ENCODE measurements at regions not wholly inside any gene's neighbourhood (a gene's known extent, or its start where the extent isn't known, plus 50 kb on each side); places are given as distances from the start of the nearest gene placed in this dataset.
"Not testable (repeated sequence)": the region's sequence is repeated elsewhere in the genome, so short reads cannot be mapped to it uniquely, and the experiment has no call there.

DNA sequence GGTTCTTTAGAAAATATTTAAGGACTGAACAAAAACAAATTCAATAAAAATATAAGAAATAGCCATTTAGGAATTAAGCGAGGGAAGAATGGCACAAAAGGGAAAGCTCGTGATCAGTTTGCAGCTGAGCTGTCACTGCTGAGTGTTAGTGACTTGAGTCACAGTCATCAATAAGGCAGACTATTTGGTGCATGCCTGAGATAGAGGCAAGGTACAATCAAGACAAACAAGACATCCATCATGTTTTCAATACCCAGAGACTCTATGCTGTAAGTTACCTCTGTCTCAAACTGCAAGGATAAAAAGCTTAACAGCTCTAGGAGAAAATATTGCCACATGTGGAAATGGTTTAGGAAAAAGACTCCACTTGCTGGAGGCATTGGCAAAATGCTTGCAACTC is 426.4 kb upstream of the TYRP1 start:
- DNase-seq (no peak), ATAC-seq (no peak)
- Mint-ChIP-seq H3K27ac (no peak overlapping the region), H3K9me3 (peaks cover 22 to 25% of the 10 kb centered on the region in 2 donors), H3K4me3 (no peak overlapping the region), H3K27me3 (no peaks in the 10 kb centered on the region), H3K4me1 (no peaks in the 10 kb centered on the region)

DNA sequence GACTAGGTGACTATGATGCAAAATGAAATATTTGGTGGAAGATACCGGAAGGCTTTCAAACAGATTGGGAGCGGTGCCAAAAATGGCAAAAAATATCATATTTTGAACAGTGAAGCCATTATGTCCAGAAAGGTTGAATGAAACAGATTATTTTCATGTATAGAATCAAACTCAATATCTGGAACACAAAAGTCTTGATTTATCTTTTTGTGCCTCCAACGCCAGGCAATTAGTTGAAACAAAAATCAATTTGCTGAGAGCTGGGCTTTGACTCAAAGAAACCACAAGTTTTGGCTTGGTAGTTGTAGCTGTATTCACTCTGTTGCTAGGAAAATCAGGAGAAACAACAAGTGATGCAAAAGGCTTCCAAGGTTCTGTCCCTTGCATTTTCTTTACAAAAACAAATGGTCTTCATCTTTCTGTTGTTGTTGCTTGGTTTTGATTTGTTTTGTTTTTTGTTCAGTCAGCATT is 421.7 kb upstream of the TYRP1 start:
- peaks cover 22 to 31% of the 10 kb centered on the region in 2 donors for H3K9me3 Mint-ChIP-seq

DNA sequence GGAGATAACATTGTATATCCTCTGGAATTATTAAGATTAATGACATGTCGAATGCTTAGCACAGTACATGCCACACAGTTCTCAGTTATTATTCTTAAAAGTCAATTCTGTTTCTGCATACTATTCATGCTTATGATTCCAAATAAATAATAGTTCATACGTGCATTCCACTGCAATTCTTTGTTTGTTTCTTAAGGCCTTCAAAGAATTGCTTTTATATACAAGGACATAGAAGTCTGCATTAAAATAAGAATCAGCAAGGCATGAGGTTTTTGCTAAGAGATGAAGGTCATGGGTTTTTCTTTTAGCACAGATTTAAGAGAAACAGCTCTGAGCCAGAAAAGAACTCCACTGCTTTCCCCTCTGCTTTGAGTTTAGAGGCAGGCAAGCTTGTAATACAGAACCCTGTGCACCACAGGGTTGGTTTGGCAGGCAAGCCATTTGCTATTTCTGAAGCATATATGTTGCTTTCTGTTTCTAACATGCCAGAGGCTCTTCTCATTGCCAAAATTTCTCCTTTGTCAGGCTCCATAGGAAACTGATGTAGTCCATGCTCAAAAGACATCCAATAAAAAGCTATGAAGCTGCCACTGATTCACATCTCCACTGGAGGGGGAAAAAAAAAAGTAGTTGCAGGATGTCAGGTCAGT is 420.6 kb upstream of the TYRP1 start:
- ATAC-seq: no peak
- H3K27ac Mint-ChIP-seq: no peak overlapping the region

More for the DNA sequence above, 421.7 kb upstream of the TYRP1 start:
- ATAC-seq (no peak), DNase-seq (no peak)
- Mint-ChIP-seq H3K4me3 (no peak overlapping the region), H3K27me3 (no peaks in the 10 kb centered on the region), H3K4me1 (no peaks in the 10 kb centered on the region), H3K27ac (no peak overlapping the region)

DNA sequence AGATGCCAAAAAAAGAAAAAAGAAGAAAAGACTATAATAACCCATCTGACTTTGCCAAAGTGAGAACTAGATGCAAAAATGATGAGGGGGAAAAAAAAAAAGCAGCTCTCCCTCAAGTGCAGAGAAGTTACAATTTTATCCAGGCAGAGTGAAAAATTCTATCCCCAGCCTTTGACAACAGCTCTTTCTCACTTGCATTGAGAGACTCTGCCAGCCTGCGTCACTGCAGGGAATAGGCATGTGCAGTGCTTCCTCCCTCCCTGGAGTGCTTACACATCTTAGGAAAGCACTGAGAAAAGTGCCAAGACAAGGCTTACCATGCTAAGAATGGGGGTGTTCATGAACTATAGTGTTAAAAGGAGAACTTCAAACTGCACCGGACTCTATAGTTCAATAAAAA is 418.6 kb upstream of the TYRP1 start:
- Mint-ChIP-seq H3K9me3 (peaks cover 30 to 31% of the 10 kb centered on the region in 2 donors), H3K4me3 (no peak overlapping the region), H3K27ac (no peak overlapping the region), H3K27me3 (no peaks in the 10 kb centered on the region), H3K4me1 (no peaks in the 10 kb centered on the region)
- ATAC-seq (no peak), DNase-seq (no peak)

More for the DNA sequence above, 420.6 kb upstream of the TYRP1 start:
- Mint-ChIP-seq H3K27me3 (no peaks in the 10 kb centered on the region), H3K4me1 (no peaks in the 10 kb centered on the region), H3K4me3 (no peak overlapping the region), H3K9me3 (peaks cover 22 to 31% of the 10 kb centered on the region in 2 donors)
- no peak for DNase-seq

DNA sequence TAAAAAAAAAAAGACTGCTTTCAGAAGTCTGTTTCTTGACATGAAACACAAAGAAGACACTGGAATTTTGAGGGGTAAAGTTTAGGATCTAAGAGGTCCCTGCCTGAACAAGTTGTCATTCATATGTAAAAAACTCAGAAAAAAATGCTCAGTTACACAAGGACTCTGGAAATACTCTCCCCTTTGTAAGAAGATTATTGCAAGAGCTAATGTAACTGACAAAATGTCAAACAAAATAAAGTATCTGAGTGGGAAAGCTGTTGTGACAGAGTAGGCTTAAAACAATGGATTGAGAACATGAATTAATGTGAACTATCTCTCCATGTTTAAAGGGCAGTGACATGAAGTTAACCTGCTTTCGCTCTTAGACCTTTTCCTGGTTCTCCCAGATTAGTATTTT is 416.7 kb upstream of the TYRP1 start:
- Mint-ChIP-seq H3K4me3 (no peak overlapping the region), H3K4me1 (no peaks in the 10 kb centered on the region), H3K9me3 (peaks cover 19 to 27% of the 10 kb centered on the region in 2 donors), H3K27ac (no peak overlapping the region), H3K27me3 (no peaks in the 10 kb centered on the region)
- no peak for DNase-seq
- ATAC-seq: no peak

DNA sequence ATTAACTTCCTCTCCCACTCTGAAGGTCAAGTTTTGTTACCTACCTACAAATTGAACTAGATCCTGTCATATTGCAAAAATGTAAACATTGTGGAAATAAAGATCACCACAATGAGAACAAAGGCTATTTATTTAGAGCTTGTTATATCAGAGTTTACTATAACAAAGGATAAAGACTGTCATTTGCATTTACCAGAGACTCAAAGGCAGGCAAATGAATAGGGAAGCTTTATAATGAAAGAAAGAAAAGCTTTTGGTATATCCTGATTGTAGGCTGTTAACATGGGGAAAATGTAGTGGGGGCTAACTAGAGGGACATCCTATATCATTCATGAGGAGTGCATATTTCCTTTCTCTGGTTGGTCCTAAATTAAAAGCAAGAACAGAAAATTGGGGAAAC is 403.5 kb upstream of the TYRP1 start:
- H3K4me3 Mint-ChIP-seq: no peak overlapping the region
- peaks cover 4 to 6% of the 10 kb centered on the region in 2 donors for H3K9me3 Mint-ChIP-seq

DNA sequence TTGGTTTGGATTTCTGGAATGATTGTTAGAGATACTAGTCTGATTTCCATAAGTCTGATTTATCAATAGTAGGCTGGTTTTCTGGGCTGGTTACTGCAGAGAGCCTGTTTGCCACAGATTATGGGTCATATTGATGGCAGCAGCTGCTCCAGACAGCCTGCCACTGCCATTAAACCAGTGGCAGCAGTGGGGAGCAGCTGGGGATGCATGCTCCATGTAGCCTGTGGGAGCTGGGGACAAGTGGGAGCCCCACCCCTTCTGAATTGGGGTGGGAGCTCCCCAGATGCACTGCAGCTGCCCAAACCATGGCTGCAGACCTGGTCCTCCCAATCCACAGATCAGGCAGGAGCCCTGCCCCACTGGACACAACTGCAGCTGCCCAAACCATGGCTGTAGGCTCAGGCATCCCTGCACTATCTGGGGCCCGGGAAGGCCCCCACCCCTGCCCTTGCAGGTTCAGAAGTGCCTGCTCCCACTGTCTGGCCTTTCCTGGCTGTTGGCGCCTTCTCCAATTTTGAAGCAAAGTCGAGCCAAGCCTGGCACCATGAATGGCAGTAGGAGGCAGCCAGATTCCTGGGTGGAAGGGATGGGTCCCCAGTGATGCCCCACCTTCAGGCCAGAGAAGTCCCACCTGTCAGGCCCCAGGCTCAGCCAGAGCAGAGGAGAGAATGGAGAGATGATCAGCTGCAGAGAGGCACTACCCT is 402.9 kb upstream of the TYRP1 start:
- DNase-seq (no peak), ATAC-seq (no peak)
- Mint-ChIP-seq H3K27me3 (no peaks in the 10 kb centered on the region), H3K27ac (no peak overlapping the region), H3K9me3 (peaks cover 4 to 6% of the 10 kb centered on the region in 2 donors), H3K4me3 (no peak overlapping the region), H3K4me1 (no peaks in the 10 kb centered on the region)

More for the DNA sequence above, 403.5 kb upstream of the TYRP1 start:
- Mint-ChIP-seq H3K4me1 (no peaks in the 10 kb centered on the region), H3K27ac (no peak overlapping the region), H3K27me3 (no peaks in the 10 kb centered on the region)
- ATAC-seq (no peak), DNase-seq (no peak)

DNA sequence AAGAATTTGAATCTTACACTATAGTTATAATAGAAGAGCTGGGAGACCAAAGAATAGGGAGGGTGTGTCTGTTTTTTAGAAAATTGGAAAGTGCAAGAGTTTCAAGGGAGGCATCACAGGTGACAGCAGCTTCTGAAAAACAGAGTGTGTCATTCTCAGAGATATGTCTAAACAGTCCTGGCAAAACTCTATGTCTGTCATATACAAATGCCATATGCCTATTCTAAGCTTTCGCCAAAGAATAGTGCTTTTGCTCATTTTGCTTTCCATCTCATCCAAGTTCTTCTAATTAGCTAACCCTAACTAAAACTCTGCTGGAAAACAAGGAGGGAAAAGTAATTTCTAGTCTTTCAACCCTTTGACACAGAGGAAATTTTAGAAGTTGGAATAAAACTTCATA is 388.0 kb upstream of the TYRP1 start:
- H3K9me3 Mint-ChIP-seq: peaks cover 12 to 16% of the 10 kb centered on the region in 2 donors

DNA sequence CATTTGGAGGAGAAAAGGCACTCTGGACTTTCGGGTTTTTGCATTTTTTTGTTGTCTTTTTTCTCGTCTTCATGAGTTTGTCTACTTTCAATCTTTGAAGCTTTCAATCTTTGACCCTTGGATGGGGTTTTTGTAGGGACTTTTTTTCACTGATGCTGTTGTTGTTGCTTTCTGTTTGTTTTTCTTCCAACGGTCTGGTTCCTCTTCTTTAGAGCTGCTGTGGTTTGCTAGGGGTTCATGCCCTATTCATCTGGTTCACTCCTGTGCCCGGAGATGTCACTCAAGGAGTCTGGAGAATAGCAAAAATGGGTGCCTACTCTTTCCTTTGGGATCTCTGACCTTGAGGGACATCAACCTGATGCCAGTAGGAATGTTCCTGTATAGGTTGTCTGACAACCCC is 378.6 kb upstream of the TYRP1 start:
- DNase-seq (no peak), ATAC-seq (no peak)
- Mint-ChIP-seq H3K9me3 (peaks cover 36 to 37% of the 10 kb centered on the region in 2 donors), H3K27me3 (no peaks in the 10 kb centered on the region), H3K27ac (no peak overlapping the region), H3K4me1 (no peaks in the 10 kb centered on the region), H3K4me3 (no peak overlapping the region)

More for the DNA sequence above, 388.0 kb upstream of the TYRP1 start:
- DNase-seq (no peak), ATAC-seq (no peak)
- no peak overlapping the region for H3K27ac Mint-ChIP-seq
- H3K27me3 Mint-ChIP-seq: no peaks in the 10 kb centered on the region
- no peaks in the 10 kb centered on the region for H3K4me1 Mint-ChIP-seq
- H3K4me3 Mint-ChIP-seq: no peak overlapping the region

DNA sequence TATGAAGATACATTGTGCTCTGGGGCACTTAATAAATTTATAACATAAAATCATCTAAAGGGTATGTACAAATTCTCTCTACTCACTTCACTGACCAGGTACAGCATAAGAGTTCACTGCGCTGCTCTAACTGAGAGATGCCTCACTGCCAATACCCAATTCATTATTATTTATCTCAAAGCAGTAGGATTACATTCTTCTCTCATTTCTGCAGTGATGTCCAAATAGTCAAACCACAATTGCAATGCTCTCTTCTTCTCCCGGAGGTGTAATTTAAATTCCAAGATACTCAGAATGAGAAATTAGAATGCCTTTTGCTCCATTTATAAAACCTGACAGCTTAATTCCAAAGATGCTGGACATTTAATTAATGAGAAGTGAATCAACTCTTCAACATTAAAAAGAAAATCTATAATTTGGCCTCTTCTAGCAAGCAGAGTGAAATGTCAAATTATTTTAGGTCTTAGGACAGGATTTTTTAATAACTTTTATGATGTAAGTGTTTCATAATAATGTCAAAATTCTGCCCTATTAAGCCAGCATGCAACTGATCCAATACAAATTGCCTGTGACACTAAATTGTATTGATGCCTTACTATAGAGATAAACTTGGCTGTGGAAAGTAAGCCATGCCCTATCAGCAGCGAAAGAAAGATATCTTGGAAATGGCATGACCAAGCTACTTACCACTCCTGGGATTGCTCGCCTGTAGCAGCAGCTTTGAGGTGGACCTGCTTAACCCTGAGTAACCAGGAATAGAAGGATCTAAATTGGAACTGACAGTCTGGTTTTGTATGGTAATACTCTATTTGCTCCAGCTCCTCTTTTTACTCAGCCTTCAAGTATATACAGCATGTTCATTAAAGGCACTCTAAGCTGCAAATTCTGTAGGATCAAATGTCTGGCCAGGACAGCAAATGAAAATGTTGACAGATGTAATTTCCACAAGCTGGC is 374.2 kb upstream of the TYRP1 start:
- no peaks in the 10 kb centered on the region for H3K27me3 Mint-ChIP-seq
- H3K4me1 Mint-ChIP-seq: no peaks in the 10 kb centered on the region
- no peak overlapping the region for H3K4me3 Mint-ChIP-seq
- DNase-seq (no peak), ATAC-seq (no peak)
- peaks cover 10 to 16% of the 10 kb centered on the region in 2 donors for H3K9me3 Mint-ChIP-seq
- H3K27ac Mint-ChIP-seq: no peak overlapping the region

DNA sequence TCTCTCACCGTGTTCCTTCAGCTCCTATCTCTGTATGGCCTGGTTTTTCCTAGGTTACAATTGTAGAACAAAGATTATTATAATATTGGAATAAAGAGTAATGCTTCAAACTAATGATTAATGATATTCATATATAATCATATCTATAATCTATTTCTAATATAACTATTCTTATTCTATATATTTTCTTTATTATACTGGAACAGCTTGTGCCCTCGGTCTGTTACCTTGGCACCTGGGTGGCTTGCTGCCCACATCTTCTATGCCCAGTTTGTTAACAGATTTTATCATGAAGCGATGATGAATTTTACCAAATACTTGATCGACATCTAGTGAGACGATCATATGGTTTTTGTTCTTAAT is 363.6 kb upstream of the TYRP1 start:
- H3K9me3 Mint-ChIP-seq: peaks cover 5 to 10% of the 10 kb centered on the region in 2 donors
- ATAC-seq: no peak
- no peak overlapping the region for H3K4me3 Mint-ChIP-seq
- no peaks in the 10 kb centered on the region for H3K27me3 Mint-ChIP-seq
- H3K4me1 Mint-ChIP-seq: no peaks in the 10 kb centered on the region
- DNase-seq: no peak
- H3K27ac Mint-ChIP-seq: no peak overlapping the region

DNA sequence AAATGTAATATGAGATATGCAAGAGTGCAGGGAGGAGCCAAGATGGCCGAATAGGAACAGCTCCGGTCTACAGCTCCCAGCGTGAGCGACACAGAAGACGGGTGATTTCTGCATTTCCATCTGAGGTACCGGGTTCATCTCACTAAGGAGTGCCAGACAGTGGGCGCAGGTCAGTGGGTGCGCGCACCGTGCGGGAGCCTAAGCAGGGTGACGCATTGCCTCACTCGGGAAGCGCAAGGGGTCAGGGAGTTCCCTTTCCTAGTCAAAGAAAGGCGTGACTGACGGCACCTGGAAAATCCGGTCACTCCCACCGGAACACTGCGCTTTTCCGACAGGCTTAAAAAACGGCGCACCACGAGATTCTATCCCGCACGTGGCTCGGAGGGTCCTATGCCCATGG is 359.2 kb upstream of the TYRP1 start:
- H3K9me3 Mint-ChIP-seq, DNase-seq, H3K4me1 Mint-ChIP-seq, ATAC-seq, H3K4me3 Mint-ChIP-seq, H3K27me3 Mint-ChIP-seq, H3K27ac Mint-ChIP-seq: not testable (repeated sequence)

DNA sequence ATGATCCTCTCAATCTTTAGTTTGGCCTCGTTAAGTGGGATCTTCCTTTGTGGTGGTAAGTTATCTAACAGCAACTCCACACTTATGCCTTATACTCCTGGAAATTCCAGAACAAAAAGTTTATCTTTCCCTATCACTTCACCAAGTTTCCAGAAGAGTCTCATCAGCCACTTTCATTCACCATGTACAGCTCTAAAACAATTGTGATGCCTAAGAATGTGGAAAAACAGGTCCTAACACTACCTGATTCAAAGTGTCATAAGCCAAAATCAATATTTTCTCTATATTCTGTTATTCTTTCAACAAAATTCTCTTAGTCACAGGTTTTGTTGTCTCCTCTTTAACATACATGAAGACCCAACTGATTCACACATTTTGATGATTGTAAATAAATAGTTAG is 342.4 kb upstream of the TYRP1 start:
- DNase-seq: no peak
- Mint-ChIP-seq H3K9me3 (peaks cover 9 to 41% of the 10 kb centered on the region in 2 donors), H3K27me3 (no peaks in the 10 kb centered on the region), H3K27ac (no peak overlapping the region), H3K4me3 (no peak overlapping the region), H3K4me1 (no peaks in the 10 kb centered on the region)
- ATAC-seq: no peak

DNA sequence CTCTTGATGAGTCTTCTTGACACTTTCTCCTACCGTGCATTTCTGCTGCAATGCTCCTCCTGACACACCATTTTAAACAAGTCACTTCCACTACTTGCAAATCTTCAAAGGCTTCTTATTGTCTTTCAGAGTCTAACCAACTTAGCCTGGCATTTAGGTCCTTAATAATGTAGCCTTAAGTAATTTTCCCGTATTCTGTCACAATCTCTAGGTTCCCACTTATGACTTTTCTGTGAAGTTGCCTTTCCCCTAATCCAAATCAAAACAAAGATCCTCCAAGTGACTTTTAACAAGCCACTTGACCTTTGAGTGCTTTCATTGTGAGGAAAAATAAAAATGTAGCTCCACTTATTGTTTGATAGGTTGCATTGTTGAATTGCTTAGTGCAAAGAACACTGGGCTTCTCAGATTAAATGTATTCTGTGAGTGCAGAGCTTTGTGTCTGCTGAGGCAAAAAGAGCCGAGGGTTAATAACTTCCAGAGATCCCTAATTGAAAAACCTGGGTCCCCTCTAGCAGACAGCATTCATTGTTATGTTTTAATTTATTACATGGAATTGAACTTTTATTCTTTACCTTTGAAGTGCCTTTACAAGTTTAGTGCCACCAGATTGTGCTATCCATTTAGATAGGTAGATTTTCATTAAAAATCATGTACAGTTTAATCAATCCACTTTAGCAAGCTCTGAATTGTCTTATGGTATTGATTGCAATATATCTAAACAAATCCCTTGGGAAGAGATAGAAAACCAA is 341.7 kb upstream of the TYRP1 start:
- DNase-seq (no peak), ATAC-seq (no peak)
- peaks cover 9 to 41% of the 10 kb centered on the region in 2 donors for H3K9me3 Mint-ChIP-seq
- no peak overlapping the region for H3K4me3 Mint-ChIP-seq
- no peaks in the 10 kb centered on the region for H3K27me3 Mint-ChIP-seq
- H3K27ac Mint-ChIP-seq: no peak overlapping the region
- H3K4me1 Mint-ChIP-seq: no peaks in the 10 kb centered on the region

DNA sequence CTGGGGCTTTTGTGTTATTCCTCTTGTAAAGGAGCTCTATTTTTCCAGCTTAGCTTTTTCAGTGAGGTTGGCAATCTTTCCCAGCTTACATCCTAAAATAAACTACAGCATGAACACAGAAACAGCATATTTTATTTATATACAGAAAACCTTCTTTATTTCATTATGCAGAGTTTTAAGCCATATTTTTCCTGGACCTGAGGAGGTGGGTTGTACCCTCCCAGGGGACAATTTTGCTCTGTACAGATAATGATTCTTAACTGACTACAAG is 341.2 kb upstream of the TYRP1 start:
- H3K27me3 Mint-ChIP-seq: no peaks in the 10 kb centered on the region

More for the DNA sequence above, 341.2 kb upstream of the TYRP1 start:
- Mint-ChIP-seq H3K27ac (no peak overlapping the region), H3K4me3 (no peak overlapping the region), H3K4me1 (no peaks in the 10 kb centered on the region), H3K9me3 (peaks cover 9 to 40% of the 10 kb centered on the region in 2 donors)
- DNase-seq (no peak), ATAC-seq (no peak)

All from stimulated activated naive CD8-positive, alpha-beta T cell treated with anti-CD3 and anti-CD28 coated beads, Interleukin-15, amount 100 ng/mL, for 72 hours (primary cell).